HepG2 (cell line): ENCODE measurements at regions not wholly inside any gene's neighbourhood (a gene's known extent, or its start where the extent isn't known, plus 50 kb on each side); places are given as distances from the start of the nearest gene placed in this dataset.

Experiments
- ATAC-seq: fragments of 200-7000 bp; cut with Tn5 transposase; 3 replicates; pipeline ENCODE4 v1.9.1; 2020; ENCODE audit warnings: mild to moderate bottlenecking, moderate library complexity
- BruUV-seq: library from RNA; stranded (reverse); fragments of 400-500 nt; replicated peaks from 2 replicates; lab custom pipeline; 2021; lab: Mats Ljungman, UMichigan
- CTCF ChIA-PET: fragments of 300-600 bp; formaldehyde crosslinking; extraction: SDS; loops from one replicate; lab custom pipeline; 2021; ENCODE audit warnings: low total read pairs, inconsistent platforms, low intra/inter-chr PET ratio; lab: Yijun Ruan, JAX
- POLR2A ChIA-PET: fragments of 350-600 bp; sonication (Branson Sonifier 250); formaldehyde crosslinking; loops from one replicate; lab custom pipeline; 2020; ENCODE audit warnings: antibody characterized with exemption, inconsistent platforms; lab: Yijun Ruan, JAX
- DNase-seq: peaks from one replicate; pipeline ENCODE4 v3.0.0-alpha.2; 2015; ENCODE audit warnings: low spot score
- FAIRE-seq: peaks from 3 replicates; lab custom pipeline; 2011; peaks lifted over from hg19 to GRCh38; lab: Jason Lieb, UNC
- H2AFZ ChIP-seq: one replicate; pipeline ENCODE4 v1.6.1; 2011; ENCODE audit warnings: low read length, inconsistent platforms
- H3K27ac ChIP-seq: fragments of 300-600 bp; 3 replicates; pipeline ENCODE4 v1.8.0; 2011; ENCODE audit warnings: mixed run types, mild to moderate bottlenecking, mixed read lengths, low read length, inconsistent platforms; ENCODE audit not compliant: insufficient read depth; ENCODE audit errors: extremely low read length
- H3K27me3 ChIP-seq, 2 experiments: fragments of 200-600 bp in 1 of 2; 2 replicates in 1 of 2; 3 replicates in 1 of 2; pipeline versions ENCODE4 v1.6.0 to v1.8.0; 2011; ENCODE audit warnings: low read length in 2 of 2, mild to moderate bottlenecking in 2 of 2, moderate library complexity in 2 of 2, inconsistent platforms in 1 of 2; ENCODE audit not compliant: insufficient read depth in 2 of 2, control insufficient read depth in 1 of 2
- H3K36me3 ChIP-seq, 2 experiments: fragments of 200-600 bp in 1 of 2; replicated peaks in 1 of 2; 2 replicates in 1 of 2; 3 replicates in 1 of 2; pipeline versions ENCODE4 v1.5.1 to v1.8.0; 2011; ENCODE audit warnings: low read length in 2 of 2, inconsistent platforms in 1 of 2; ENCODE audit not compliant: insufficient read depth in 2 of 2, control insufficient read depth in 1 of 2
- H3K4me1 ChIP-seq: 2 replicates; pipeline ENCODE4 v1.5.1; 2012; ENCODE audit warnings: low read length, inconsistent platforms; ENCODE audit not compliant: insufficient read depth
- H3K4me2 ChIP-seq: 2 replicates; pipeline ENCODE4 v1.6.0; 2011; ENCODE audit warnings: low read depth, low read length, inconsistent platforms
- H3K4me3 ChIP-seq, 3 experiments: fragments of 200-600 bp in 1 of 3; sonication (generic), shearing (Covaris generic) in 1 of 3; replicated peaks in 1 of 3; 2 replicates each; pipeline ENCODE4 v1.5.1; 2011 to 2016; ENCODE audit warnings: low read length in 3 of 3, inconsistent platforms in 2 of 3, low read depth in 2 of 3, mild to moderate bottlenecking in 2 of 3, control low read depth in 1 of 3, mixed read lengths in 1 of 3; ENCODE audit not compliant: insufficient read depth in 1 of 3
- H3K79me2 ChIP-seq: one replicate; pipeline ENCODE4 v1.6.1; 2011; ENCODE audit warnings: low read length, inconsistent platforms; ENCODE audit not compliant: insufficient read depth
- H3K9ac ChIP-seq: 2 replicates; pipeline ENCODE4 v1.6.0; 2011; ENCODE audit warnings: mild to moderate bottlenecking, low read depth, low read length, inconsistent platforms; ENCODE audit not compliant: insufficient read depth
- H3K9me3 ChIP-seq: 2 replicates; pipeline ENCODE4 v1.5.1; 2012; ENCODE audit warnings: mild to moderate bottlenecking, low read length
- H4K20me1 ChIP-seq: 2 replicates; pipeline ENCODE4 v1.6.0; 2011; ENCODE audit warnings: inconsistent platforms, mild to moderate bottlenecking, low read length, moderate library complexity; ENCODE audit not compliant: insufficient read depth
- KLF13 ChIP-seq: sonication (generic); formaldehyde crosslinking; IDR thresholded peaks from 2 replicates; pipeline ENCODE4 v1.4.0; 2020; ENCODE audit warnings: mild to moderate bottlenecking, missing genetic modification reagents
- ZBTB40 ChIP-seq, 2 experiments: fragments of 450-650 bp in 1 of 2; sonication (generic) in 1 of 2; formaldehyde crosslinking in 1 of 2; IDR thresholded peaks; 2 replicates each; pipeline versions ENCODE4 v1.6.1 to v1.8.0; 2016 to 2022; ENCODE audit warnings: antibody characterized with exemption in 1 of 2, mild to moderate bottlenecking in 1 of 2, missing genetic modification reagents in 1 of 2
- ZBTB42 ChIP-seq: sonication (generic); formaldehyde crosslinking; IDR thresholded peaks from 2 replicates; pipeline ENCODE4 v1.5.0; 2020; ENCODE audit warnings: mild to moderate bottlenecking, missing genetic modification reagents
- ZSCAN22 ChIP-seq: sonication (generic); formaldehyde crosslinking; IDR thresholded peaks from 2 replicates; pipeline ENCODE4 v1.4.0; 2020; ENCODE audit warnings: mild to moderate bottlenecking, missing genetic modification reagents
- WGBS: methylation state at CpG from one replicate; pipeline ENCODE4 v1.1.6; 2017; ENCODE audit warnings: low lambda C conversion rate; 5-methylcytosine and 5-hydroxymethylcytosine counted together
- in situ Hi-C: cut with HindIII; loops from 2 replicates; pipeline ENCODE4 v1.10.0; 2017; ENCODE audit warnings: low pct_unique_long_range_greater_than_20kb; ENCODE audit not compliant: extremely low pct_ligation_motif_present
- intact Hi-C: fragments of 100-400 bp; cut with micrococcal nuclease; formaldehyde crosslinking; loops from one replicate; pipeline ENCODE4 v1.10.0; 2022; ENCODE audit not compliant: unreplicated experiment
- TF ChIP-seq, protein P1 (sequence below): IDR thresholded peaks from 2 replicates; pipeline ENCODE4 v1.6.1; 2016; ENCODE audit warnings: low read depth, control low read depth
- TF ChIP-seq, protein P2 (sequence below): sonication (generic); formaldehyde crosslinking; IDR thresholded peaks from 2 replicates; pipeline ENCODE4 v1.9.0; 2021; ENCODE audit warnings: missing genetic modification reagents, borderline replicate concordance

- Histone ChIP-seq H3K27me3 (no peaks in the 10 kb centered on the region; a peak in 1 of 5 replicates), H3K27ac (no peak overlapping the region), H3K9ac (no peak overlapping the region), H3K79me2 (no peaks in the 10 kb centered on the region), H4K20me1 (no peaks in the 10 kb centered on the region), H3K4me2 (no peak overlapping the region), H3K4me3 (no peak overlapping the region), H3K4me1 (no peaks in the 10 kb centered on the region), H3K36me3 (no peaks in the 10 kb centered on the region), H3K9me3 (no peaks in the 10 kb centered on the region), H2AFZ (no peak overlapping the region)
- FAIRE-seq = no peak
- CTCF ChIA-PET = no interaction called here
- POLR2A ChIA-PET = no interaction called here
- BruUV-seq = no TSS peak
- WGBS = 2% methylated on average over 6 of the region's 6 CpGs
- TF ChIP-seq ZSCAN22 (CRISPR knock-in tag) = no peak
- TF ChIP-seq ZBTB40 (IDR thresholded peaks at IDR 0.05) = no peak
- no peak for TF ChIP-seq ZBTB40 (CRISPR knock-in tag; IDR thresholded peaks at IDR 0.05)
- TF ChIP-seq ZBTB42 (CRISPR knock-in tag) = no peak
- TF ChIP-seq, protein P1, sequence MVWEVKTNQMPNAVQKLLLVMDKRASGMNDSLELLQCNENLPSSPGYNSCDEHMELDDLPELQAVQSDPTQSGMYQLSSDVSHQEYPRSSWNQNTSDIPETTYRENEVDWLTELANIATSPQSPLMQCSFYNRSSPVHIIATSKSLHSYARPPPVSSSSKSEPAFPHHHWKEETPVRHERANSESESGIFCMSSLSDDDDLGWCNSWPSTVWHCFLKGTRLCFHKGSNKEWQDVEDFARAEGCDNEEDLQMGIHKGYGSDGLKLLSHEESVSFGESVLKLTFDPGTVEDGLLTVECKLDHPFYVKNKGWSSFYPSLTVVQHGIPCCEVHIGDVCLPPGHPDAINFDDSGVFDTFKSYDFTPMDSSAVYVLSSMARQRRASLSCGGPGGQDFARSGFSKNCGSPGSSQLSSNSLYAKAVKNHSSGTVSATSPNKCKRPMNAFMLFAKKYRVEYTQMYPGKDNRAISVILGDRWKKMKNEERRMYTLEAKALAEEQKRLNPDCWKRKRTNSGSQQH (CRISPR knock-in tag) = no peak
- TF ChIP-seq KLF13 (CRISPR knock-in tag) = no peak
- TF ChIP-seq, protein P2, sequence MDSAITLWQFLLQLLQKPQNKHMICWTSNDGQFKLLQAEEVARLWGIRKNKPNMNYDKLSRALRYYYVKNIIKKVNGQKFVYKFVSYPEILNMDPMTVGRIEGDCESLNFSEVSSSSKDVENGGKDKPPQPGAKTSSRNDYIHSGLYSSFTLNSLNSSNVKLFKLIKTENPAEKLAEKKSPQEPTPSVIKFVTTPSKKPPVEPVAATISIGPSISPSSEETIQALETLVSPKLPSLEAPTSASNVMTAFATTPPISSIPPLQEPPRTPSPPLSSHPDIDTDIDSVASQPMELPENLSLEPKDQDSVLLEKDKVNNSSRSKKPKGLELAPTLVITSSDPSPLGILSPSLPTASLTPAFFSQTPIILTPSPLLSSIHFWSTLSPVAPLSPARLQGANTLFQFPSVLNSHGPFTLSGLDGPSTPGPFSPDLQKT = no peak
- no peak for DNase-seq
- no peak for ATAC-seq
- intact Hi-C loops (no loop called here), in situ Hi-C loops (no loop called here)
Measured at GRCh38 chr12:5210923-5211290, 167.2 kb downstream of the KCNA5 start.
